ENCODE measurements at regions not wholly inside any gene's neighbourhood (a gene's known extent, or its start where the extent isn't known, plus 50 kb on each side); places are given as distances from the start of the nearest gene placed in this dataset.

DNA sequence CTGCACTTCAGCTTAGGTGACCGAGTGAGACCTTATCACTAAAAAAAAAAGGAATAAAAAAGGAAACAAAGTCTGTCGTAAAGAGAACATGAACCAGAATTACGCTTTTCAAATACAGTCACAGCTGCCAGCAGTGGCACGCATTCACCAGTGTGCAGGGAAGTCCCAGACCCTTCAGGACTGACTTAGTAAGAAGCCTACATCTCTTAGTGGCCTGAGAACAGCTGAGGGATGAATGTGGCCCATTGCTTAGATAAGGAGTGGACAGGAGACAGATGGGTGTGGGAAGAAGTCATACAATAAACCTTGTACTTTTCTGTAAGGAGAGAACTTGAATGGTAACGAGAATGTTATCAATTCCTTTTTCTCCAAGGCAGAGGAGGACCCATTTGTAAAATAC is 178.5 kb downstream of the JCAD start:
- H4K8ac ChIP-seq (replicated peaks; ENCODE audit: insufficient read length, low read depth, low read length), result no peak overlapping the region
- H3K4me1 ChIP-seq (ENCODE audit: insufficient read depth, low read length), result peaks cover 2% of the 10 kb centered on the region; the same call in 1 of the 2 replicates
- H2BK120ac ChIP-seq (ENCODE audit: low read depth, low read length, poor library complexity, severe bottlenecking), result no peak overlapping the region
- H3K23me2 ChIP-seq (ENCODE audit: insufficient read length, low read depth, low read length, poor library complexity, severe bottlenecking), result no peaks in the 10 kb centered on the region
- H3K9ac ChIP-seq (ENCODE audit: extremely low read depth, insufficient read length, low read length), result no peak overlapping the region
- H3K9me3 ChIP-seq (ENCODE audit: control insufficient read depth, low read depth, low read length), result no peaks in the 10 kb centered on the region
- H3K18ac ChIP-seq (ENCODE audit: insufficient read length, low read depth, low read length), result no peak overlapping the region
- H3K79me1 ChIP-seq (ENCODE audit: insufficient read depth, low read depth, low read length, poor library complexity, severe bottlenecking), result no peaks in the 10 kb centered on the region
- H4K20me1 ChIP-seq (ENCODE audit: control insufficient read depth, insufficient read depth, insufficient read length), result no peaks in the 10 kb centered on the region
- no peaks in the 10 kb centered on the region; a peak in 1 of 5 replicates for H3K9me3 Mint-ChIP-seq
- H3K36me3 Mint-ChIP-seq (ENCODE audit: insufficient read depth in 1 of 3, low read depth in 3 of 3), result no peaks in the 10 kb centered on the region; a peak in 1 of 7 replicates
- no peak overlapping the region for H3K4me2 ChIP-seq (ENCODE audit: insufficient read depth, insufficient read length, low read length)
- no peak overlapping the region for H2BK12ac ChIP-seq (ENCODE audit: insufficient read length, low read depth, low read length)
- DNase-seq, result no peak
- H3K27ac ChIP-seq (ENCODE audit: insufficient read length, low read depth, low read length), result no peak overlapping the region
- TF ChIP-seq, protein P1, sequence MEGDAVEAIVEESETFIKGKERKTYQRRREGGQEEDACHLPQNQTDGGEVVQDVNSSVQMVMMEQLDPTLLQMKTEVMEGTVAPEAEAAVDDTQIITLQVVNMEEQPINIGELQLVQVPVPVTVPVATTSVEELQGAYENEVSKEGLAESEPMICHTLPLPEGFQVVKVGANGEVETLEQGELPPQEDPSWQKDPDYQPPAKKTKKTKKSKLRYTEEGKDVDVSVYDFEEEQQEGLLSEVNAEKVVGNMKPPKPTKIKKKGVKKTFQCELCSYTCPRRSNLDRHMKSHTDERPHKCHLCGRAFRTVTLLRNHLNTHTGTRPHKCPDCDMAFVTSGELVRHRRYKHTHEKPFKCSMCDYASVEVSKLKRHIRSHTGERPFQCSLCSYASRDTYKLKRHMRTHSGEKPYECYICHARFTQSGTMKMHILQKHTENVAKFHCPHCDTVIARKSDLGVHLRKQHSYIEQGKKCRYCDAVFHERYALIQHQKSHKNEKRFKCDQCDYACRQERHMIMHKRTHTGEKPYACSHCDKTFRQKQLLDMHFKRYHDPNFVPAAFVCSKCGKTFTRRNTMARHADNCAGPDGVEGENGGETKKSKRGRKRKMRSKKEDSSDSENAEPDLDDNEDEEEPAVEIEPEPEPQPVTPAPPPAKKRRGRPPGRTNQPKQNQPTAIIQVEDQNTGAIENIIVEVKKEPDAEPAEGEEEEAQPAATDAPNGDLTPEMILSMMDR (conservative IDR thresholded peaks at IDR 0.05), result no peak
- H3K23ac ChIP-seq (ENCODE audit: insufficient read length, low read depth, low read length), result no peak overlapping the region
- H3K79me2 ChIP-seq (ENCODE audit: insufficient read depth, low read length), result no peaks in the 10 kb centered on the region
- H3T11ph ChIP-seq (ENCODE audit: low read length), result no peak overlapping the region
- no peak overlapping the region for H2BK5ac ChIP-seq (ENCODE audit: insufficient read length, low read length)
- H3K27me3 Mint-ChIP-seq (ENCODE audit: low read depth), result peaks cover 6% of the 10 kb centered on the region
- H2BK20ac ChIP-seq (ENCODE audit: low read depth, low read length, poor library complexity, severe bottlenecking), result no peak overlapping the region
- H3K4me3 Mint-ChIP-seq, result no peak overlapping the region
- H3K4me1 Mint-ChIP-seq, result no peaks in the 10 kb centered on the region
- H4K91ac ChIP-seq (ENCODE audit: insufficient read length, low read depth, low read length), result no peak overlapping the region
- WGBS (ENCODE audit: extremely low coverage, insufficient read length, low lambda C conversion rate), result no CpG with 5 or more reads among the region's 5 CpGs
- H2BK15ac ChIP-seq (ENCODE audit: low read depth, low read length), result no peak overlapping the region
- H3K27me3 ChIP-seq (ENCODE audit: insufficient read depth, low read length), result no peaks in the 10 kb centered on the region
- H4K5ac ChIP-seq (ENCODE audit: insufficient read length, low read depth, low read length), result no peak overlapping the region
- H3K14ac ChIP-seq (ENCODE audit: insufficient read depth, low read length), result no peak overlapping the region
- H2AFZ ChIP-seq (ENCODE audit: low read length), result no peak overlapping the region
- H3K27ac Mint-ChIP-seq, result no peak overlapping the region
- no peak overlapping the region for H3K56ac ChIP-seq (ENCODE audit: insufficient read length, low read depth, low read length)
- no peak overlapping the region for H3K4ac ChIP-seq (ENCODE audit: low read depth, low read length)
- H2AK5ac ChIP-seq (ENCODE audit: insufficient read length, low read length), result no peak overlapping the region
